HCT116 (cell line): ENCODE measurements at regions not wholly inside any gene's neighbourhood (a gene's known extent, or its start where the extent isn't known, plus 50 kb on each side); places are given as distances from the start of the nearest gene placed in this dataset.

Experiments used
- CTCF ChIP-seq, 3 experiments: fragments of 200-600 bp in 1 of 3; sonication (generic) in 1 of 3; IDR thresholded peaks in 2 of 3; conservative IDR thresholded peaks in 1 of 3; 2 replicates each; pipeline ENCODE4 v1.5.1; 2012 to 2017; ENCODE audit warnings: low read depth in 2 of 3, low read length in 2 of 3, antibody characterized with exemption in 1 of 3, borderline replicate concordance in 1 of 3, control low read depth in 1 of 3, mild to moderate bottlenecking in 1 of 3, mixed read lengths in 1 of 3, mixed run types in 1 of 3, moderate library complexity in 1 of 3; ENCODE audit not compliant: insufficient read depth in 1 of 3
- POLR2A ChIP-seq: IDR thresholded peaks from 2 replicates; pipeline ENCODE4 v1.7.0; 2011; ENCODE audit warnings: borderline replicate concordance; ENCODE audit not compliant: insufficient read depth, insufficient read length; ENCODE audit errors: extremely low read depth
- SIN3A ChIP-seq: IDR thresholded peaks from 2 replicates; pipeline ENCODE4 v1.6.1; 2012; ENCODE audit warnings: low read depth

DNA sequence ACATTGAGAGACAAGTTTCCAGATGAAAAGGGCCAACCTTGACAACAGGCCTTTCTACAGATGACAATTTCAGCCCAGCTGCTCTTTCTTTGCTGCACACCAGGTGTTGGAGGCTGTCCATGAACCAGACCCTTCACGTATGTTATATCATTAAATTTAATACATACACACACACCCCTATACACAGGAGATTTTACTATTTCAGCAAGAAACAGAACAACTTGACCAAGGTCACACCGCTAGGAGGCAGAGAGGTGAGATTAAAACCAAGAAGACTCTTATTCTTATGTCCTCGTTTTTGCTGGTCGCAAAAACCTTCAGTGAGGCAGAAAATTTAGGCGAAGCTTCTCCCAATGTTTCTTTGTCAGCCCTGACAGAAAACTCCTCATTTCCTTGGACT, 1585.9 kb downstream of the AACS start:
- TF ChIP-seq CTCF (IDR thresholded peaks at IDR 0.05 in 2 of 3, conservative IDR thresholded peaks at IDR 0.05 in 1 of 3; ENCODE audit: borderline replicate concordance in 1 of 3, insufficient read depth in 1 of 3, low read depth in 2 of 3, low read length in 2 of 3) (no peak), POLR2A (no peak), SIN3A (no peak)
